Astrocyte of the cerebellum (primary cell): ENCODE measurements at regions not wholly inside any gene's neighbourhood (a gene's known extent, or its start where the extent isn't known, plus 50 kb on each side); places are given as distances from the start of the nearest gene placed in this dataset.

Source experiments
- DNase-seq: peaks from one replicate; pipeline ENCODE4 v3.0.0-alpha.2; 2011; ENCODE audit warnings: low read depth
- H3K4me3 ChIP-seq: 2 replicates; pipeline ENCODE4 v1.5.1; 2011; ENCODE audit warnings: mild to moderate bottlenecking, low read depth, low read length, moderate library complexity
- in situ Hi-C: cut with HindIII; loops from 2 replicates; pipeline ENCODE4 v1.10.0; 2017; ENCODE audit warnings: low sequenced_read_pairs
- TF ChIP-seq, protein P1 (sequence below): IDR thresholded peaks from 2 replicates; pipeline ENCODE4 v1.5.1; 2012; ENCODE audit warnings: low read length, low read depth, moderate library complexity, mild to moderate bottlenecking; ENCODE audit errors: missing control alignments

DNA sequence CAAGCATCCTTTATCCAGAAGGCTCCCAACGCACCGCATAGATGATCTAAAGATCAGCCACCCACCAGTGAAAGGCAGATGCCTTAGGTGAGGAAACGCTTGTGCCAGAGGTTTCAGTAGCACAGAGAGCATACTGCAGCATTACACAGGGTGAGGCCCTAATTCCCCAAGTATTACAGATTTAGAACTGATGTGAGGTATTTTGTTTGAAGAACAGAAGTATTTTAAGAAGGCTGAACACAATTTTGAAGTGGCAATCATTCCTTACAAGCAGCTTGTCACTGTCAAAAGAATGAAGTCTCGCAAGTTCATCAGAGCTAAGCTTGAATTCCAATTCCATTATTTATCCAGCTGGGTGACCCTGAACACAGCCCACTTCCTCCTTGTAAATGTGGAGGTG lies 70.0 kb upstream of the FAT3 start:
- no peak overlapping the region for H3K4me3 ChIP-seq
- DNase-seq, result no peak
- TF ChIP-seq, protein P1, sequence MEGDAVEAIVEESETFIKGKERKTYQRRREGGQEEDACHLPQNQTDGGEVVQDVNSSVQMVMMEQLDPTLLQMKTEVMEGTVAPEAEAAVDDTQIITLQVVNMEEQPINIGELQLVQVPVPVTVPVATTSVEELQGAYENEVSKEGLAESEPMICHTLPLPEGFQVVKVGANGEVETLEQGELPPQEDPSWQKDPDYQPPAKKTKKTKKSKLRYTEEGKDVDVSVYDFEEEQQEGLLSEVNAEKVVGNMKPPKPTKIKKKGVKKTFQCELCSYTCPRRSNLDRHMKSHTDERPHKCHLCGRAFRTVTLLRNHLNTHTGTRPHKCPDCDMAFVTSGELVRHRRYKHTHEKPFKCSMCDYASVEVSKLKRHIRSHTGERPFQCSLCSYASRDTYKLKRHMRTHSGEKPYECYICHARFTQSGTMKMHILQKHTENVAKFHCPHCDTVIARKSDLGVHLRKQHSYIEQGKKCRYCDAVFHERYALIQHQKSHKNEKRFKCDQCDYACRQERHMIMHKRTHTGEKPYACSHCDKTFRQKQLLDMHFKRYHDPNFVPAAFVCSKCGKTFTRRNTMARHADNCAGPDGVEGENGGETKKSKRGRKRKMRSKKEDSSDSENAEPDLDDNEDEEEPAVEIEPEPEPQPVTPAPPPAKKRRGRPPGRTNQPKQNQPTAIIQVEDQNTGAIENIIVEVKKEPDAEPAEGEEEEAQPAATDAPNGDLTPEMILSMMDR, result no peak
- in situ Hi-C loops, result no loop called here

DNA sequence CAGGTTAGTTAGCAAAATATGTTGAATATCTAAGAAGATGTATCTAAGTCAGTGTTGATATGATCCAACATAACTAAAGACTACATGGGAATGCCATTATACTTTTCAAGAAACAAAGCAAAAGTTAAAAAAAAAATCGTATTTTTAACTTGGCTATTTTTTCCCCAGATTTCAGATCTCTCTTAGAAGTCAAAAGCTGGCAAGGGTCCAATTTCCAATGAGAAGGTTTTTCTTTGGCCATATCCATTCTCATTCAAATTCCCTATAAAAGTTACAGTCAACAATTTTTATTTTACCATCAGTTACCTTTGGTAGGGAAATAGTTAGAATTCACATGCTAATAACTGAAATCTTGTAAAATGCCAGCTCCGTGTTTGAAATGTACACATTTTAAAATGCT lies 70.5 kb upstream of the FAT3 start:
- TF ChIP-seq, protein P1, result no peak
- no peak for DNase-seq
- no peak overlapping the region for H3K4me3 ChIP-seq
- in situ Hi-C loops, result no loop called here

DNA sequence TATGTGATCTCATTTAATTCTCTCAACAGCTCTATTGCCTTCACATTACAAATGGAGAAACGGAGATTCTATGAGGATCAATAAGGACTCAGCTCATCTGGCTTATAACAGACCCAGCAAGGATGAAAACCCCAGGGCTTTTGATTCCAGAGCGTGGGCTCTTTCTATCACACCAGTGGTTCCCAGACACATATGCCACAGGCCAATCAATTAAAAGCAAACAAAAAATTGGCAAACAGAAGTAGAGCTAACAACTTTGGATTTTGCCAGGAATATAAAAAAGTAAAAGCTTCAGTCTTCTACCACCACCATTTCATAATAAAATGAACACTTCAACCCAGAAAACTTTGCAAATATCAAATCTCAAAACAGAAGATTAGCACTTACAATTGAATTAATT lies 71.1 kb upstream of the FAT3 start:
- in situ Hi-C loops, result no loop called here
- H3K4me3 ChIP-seq, result no peak overlapping the region
- TF ChIP-seq, protein P1, result no peak
- DNase-seq, result no peak

DNA sequence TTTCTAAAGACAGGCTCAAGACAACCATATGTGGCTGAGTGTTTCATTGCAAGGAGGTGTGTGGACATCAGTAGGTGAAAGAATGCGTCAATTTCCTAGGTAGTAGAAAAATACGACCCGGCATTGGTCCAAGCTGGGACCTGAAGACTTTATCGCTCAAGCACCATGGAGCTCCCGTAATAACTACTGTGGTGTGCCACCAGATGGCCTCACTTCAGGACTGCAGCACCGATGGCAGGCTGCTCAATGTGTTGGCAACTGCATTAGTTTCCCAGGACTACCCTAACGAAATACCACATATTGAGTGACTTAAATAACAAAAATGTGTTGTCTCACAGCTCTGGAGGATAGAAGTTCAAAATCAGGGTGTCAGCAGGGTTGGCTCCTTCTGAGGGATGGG lies 72.4 kb upstream of the FAT3 start:
- TF ChIP-seq, protein P1, result no peak

DNA sequence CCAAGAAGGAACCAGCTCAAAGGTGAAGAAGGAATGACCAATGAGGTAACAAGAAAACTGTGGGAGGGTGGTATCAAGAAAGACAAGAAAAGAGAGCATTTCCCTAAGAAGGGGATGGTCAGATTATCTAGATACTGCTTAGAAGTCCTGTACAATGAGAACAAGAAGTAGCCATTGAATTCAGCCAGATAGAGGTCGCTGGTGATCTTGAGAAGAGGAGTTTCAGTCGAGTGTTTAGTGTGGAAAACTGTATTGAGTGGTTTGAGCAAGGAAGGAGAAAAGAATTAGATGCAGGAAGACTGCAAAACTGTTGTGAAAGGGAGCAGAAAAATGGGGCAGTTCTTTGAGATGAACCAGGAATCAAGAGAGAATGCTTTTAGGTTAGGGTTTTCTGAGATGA lies 74.6 kb upstream of the FAT3 start:
- TF ChIP-seq, protein P1, result no peak
- no peak overlapping the region for H3K4me3 ChIP-seq
- DNase-seq, result no peak
- in situ Hi-C loops, result no loop called here

More for the DNA sequence above, 72.4 kb upstream of the FAT3 start:
- no peak overlapping the region for H3K4me3 ChIP-seq
- no peak for DNase-seq
- in situ Hi-C loops, result no loop called here

DNA sequence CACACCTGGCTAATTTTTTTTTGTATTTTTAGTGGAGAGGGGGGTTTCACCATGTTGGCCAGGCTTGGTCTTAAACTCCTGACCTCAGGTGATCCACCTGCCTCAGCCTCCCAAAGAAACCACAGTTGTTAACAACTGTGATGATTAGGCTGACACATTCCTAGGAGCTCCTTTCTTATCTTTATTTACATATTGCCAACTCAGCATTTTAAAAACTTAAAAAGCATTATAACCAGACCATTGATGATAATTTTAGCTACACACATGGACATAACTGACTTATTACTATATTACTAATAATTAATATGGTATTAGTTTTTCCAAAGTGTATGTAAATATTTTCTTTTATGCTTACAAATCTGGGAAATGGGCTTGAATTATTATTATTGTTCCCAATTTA lies 82.9 kb upstream of the FAT3 start:
- in situ Hi-C loops, result no loop called here
- no peak overlapping the region for H3K4me3 ChIP-seq
- TF ChIP-seq, protein P1, result no peak
- DNase-seq, result no peak

DNA sequence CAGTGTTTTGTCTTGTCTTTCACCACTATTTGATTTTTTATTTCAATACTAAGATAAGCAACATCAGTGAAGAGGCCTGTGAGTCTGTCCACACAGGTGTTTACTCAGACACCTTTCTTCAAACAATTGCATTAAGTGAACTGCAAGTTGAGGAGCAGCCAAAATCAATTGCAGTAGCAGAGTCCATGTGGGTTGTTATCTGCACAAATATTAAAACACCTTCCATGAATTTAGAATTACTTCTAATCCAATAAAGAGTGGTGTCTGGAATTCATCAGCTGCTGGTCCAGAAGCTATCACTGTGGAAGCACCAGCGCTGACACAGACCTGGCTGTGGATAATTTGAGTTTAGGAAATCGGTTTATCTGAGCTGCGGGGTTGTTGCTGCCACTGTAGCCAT lies 83.5 kb upstream of the FAT3 start:
- DNase-seq, result no peak
- no peak overlapping the region for H3K4me3 ChIP-seq
- TF ChIP-seq, protein P1, result no peak
- in situ Hi-C loops, result no loop called here
